ENCODE measurements at regions not wholly inside any gene's neighbourhood (a gene's known extent, or its start where the extent isn't known, plus 50 kb on each side); places are given as distances from the start of the nearest gene placed in this dataset.
"Not testable (repeated sequence)": the region's sequence is repeated elsewhere in the genome, so short reads cannot be mapped to it uniquely, and the experiment has no call there.

- H3K4me3 ChIP-seq (ENCODE audit: low read depth, low read length), result no peak overlapping the region
- DNase-seq (ENCODE audit: low read depth), result no peak
These were observed 1996.9 kb downstream of the LRRC4C start for GRCh38 chr11:39462506-39462905.

GRCh38 chr11:39461066-39461465, 1998.4 kb downstream of the LRRC4C start:
- DNase-seq (ENCODE audit: low read depth), result no peak
- H3K4me3 ChIP-seq (ENCODE audit: low read depth, low read length), result no peak overlapping the region

GRCh38 chr11:39459606-39460005, 1999.8 kb downstream of the LRRC4C start:
- H3K4me3 ChIP-seq (ENCODE audit: low read depth, low read length), result no peak overlapping the region
- DNase-seq (ENCODE audit: low read depth), result no peak

GRCh38 chr11:39458481-39458880, 2001.0 kb downstream of the LRRC4C start:
- H3K4me3 ChIP-seq (ENCODE audit: low read depth, low read length), result no peak overlapping the region
- DNase-seq (ENCODE audit: low read depth), result no peak

- no peak overlapping the region for H3K4me3 ChIP-seq (ENCODE audit: low read depth, low read length)
- no peak for DNase-seq (ENCODE audit: low read depth)
These were observed 2015.9 kb downstream of the LRRC4C start for GRCh38 chr11:39443424-39444022.

- DNase-seq (ENCODE audit: low read depth), result no peak
- no peak overlapping the region for H3K4me3 ChIP-seq (ENCODE audit: low read depth, low read length)
These were observed 2017.3 kb downstream of the LRRC4C start for GRCh38 chr11:39442177-39442576.

- H3K4me3 ChIP-seq (ENCODE audit: low read depth, low read length), result no peak overlapping the region
- DNase-seq (ENCODE audit: low read depth), result no peak
These were observed 2023.8 kb downstream of the LRRC4C start for GRCh38 chr11:39435641-39436040.

GRCh38 chr11:39434466-39434865, 2025.0 kb downstream of the LRRC4C start:
- DNase-seq (ENCODE audit: low read depth), result no peak

GRCh38 chr11:39432929-39433328, 2026.5 kb downstream of the LRRC4C start:
- no peak for DNase-seq (ENCODE audit: low read depth)

More at GRCh38 chr11:39434466-39434865, 2025.0 kb downstream of the LRRC4C start:
- H3K4me3 ChIP-seq (ENCODE audit: low read depth, low read length), result no peak overlapping the region

GRCh38 chr11:39425226-39425625, 2034.2 kb downstream of the LRRC4C start:
- no peak for DNase-seq (ENCODE audit: low read depth)
- no peak overlapping the region for H3K4me3 ChIP-seq (ENCODE audit: low read depth, low read length)

More at GRCh38 chr11:39432929-39433328, 2026.5 kb downstream of the LRRC4C start:
- no peak overlapping the region for H3K4me3 ChIP-seq (ENCODE audit: low read depth, low read length)

GRCh38 chr11:39412117-39412516, 2047.3 kb downstream of the LRRC4C start:
- DNase-seq (ENCODE audit: low read depth), result no peak

GRCh38 chr11:39385911-39386310, 2073.5 kb downstream of the LRRC4C start:
- no peak for DNase-seq (ENCODE audit: low read depth)
- H3K4me3 ChIP-seq (ENCODE audit: low read depth, low read length), result no peak overlapping the region

More at GRCh38 chr11:39412117-39412516, 2047.3 kb downstream of the LRRC4C start:
- no peak overlapping the region for H3K4me3 ChIP-seq (ENCODE audit: low read depth, low read length)

GRCh38 chr11:39374963-39375698, 2084.3 kb downstream of the LRRC4C start:
- H3K4me3 ChIP-seq (ENCODE audit: low read depth, low read length), result no peak overlapping the region
- no peak for DNase-seq (ENCODE audit: low read depth)

- no peak overlapping the region for H3K4me3 ChIP-seq (ENCODE audit: low read depth, low read length)
- no peak for DNase-seq (ENCODE audit: low read depth)
These were observed 2091.9 kb downstream of the LRRC4C start for GRCh38 chr11:39367534-39367933.

GRCh38 chr11:39365809-39366436, 2093.5 kb downstream of the LRRC4C start:
- no peak for DNase-seq (ENCODE audit: low read depth)
- no peak overlapping the region for H3K4me3 ChIP-seq (ENCODE audit: low read depth, low read length)

GRCh38 chr11:39363571-39363970, 2095.9 kb downstream of the LRRC4C start:
- no peak for DNase-seq (ENCODE audit: low read depth)
- no peak overlapping the region for H3K4me3 ChIP-seq (ENCODE audit: low read depth, low read length)

- no peak overlapping the region for H3K4me3 ChIP-seq (ENCODE audit: low read depth, low read length)
- no peak for DNase-seq (ENCODE audit: low read depth)
These were observed 2097.9 kb downstream of the LRRC4C start for GRCh38 chr11:39361557-39361956.

GRCh38 chr11:39345834-39346442, 2113.5 kb downstream of the LRRC4C start:
- no peak overlapping the region for H3K4me3 ChIP-seq (ENCODE audit: low read depth, low read length)
- DNase-seq (ENCODE audit: low read depth), result no peak

- H3K4me3 ChIP-seq (ENCODE audit: low read depth, low read length), result no peak overlapping the region
- DNase-seq (ENCODE audit: low read depth), result no peak
These were observed 2118.0 kb downstream of the LRRC4C start for GRCh38 chr11:39341461-39341860.

- not testable (repeated sequence) for H3K4me3 ChIP-seq (ENCODE audit: low read depth, low read length); DNase-seq (ENCODE audit: low read depth)
These were observed 2126.4 kb downstream of the LRRC4C start for GRCh38 chr11:39333006-39333405.
